Fibroblast of peridontal ligament (primary cell): ENCODE measurements at regions not wholly inside any gene's neighbourhood (a gene's known extent, or its start where the extent isn't known, plus 50 kb on each side); places are given as distances from the start of the nearest gene placed in this dataset.
A peak's percentile ranks its signal among the peaks of the same experiment; 100 is the strongest.

Source experiments
- DNase-seq: peaks from one replicate; pipeline ENCODE4 v3.0.0-alpha.2; 2010; ENCODE audit errors: extremely low read depth

- DNase-seq, result peak; percentile 70
Measured at GRCh38 chr7:15757041-15758000, 70.8 kb upstream of the MEOX2 start.

- peak; percentile 86 for DNase-seq
Measured at GRCh38 chr7:15755061-15755460, 68.6 kb upstream of the MEOX2 start.

- DNase-seq, result peak; percentile 57
Measured at GRCh38 chr7:15753887-15754579, 67.5 kb upstream of the MEOX2 start.

GRCh38 chr7:15752377-15752776 is 65.9 kb upstream of the MEOX2 start:
- no peak for DNase-seq

- peak; percentile 51 for DNase-seq
Measured at GRCh38 chr7:15751191-15751701, 64.8 kb upstream of the MEOX2 start.

GRCh38 chr7:15750727-15751126 is 64.2 kb upstream of the MEOX2 start:
- no peak for DNase-seq

GRCh38 chr7:15749631-15750030 is 63.1 kb upstream of the MEOX2 start:
- DNase-seq, result peak; percentile 59

GRCh38 chr7:15747712-15748111 is 61.2 kb upstream of the MEOX2 start:
- no peak for DNase-seq

- DNase-seq, result peak; percentile 39
Measured at GRCh38 chr7:15747301-15747700, 60.8 kb upstream of the MEOX2 start.

GRCh38 chr7:15743926-15744480 is 57.5 kb upstream of the MEOX2 start:
- DNase-seq, result no peak

GRCh38 chr7:15737601-15738000 is 51.1 kb upstream of the MEOX2 start:
- DNase-seq, result no peak
